Esophagus squamous epithelium (tissue), 5 donors: ENCODE measurements at regions not wholly inside any gene's neighbourhood (a gene's known extent, or its start where the extent isn't known, plus 50 kb on each side); places are given as distances from the start of the nearest gene placed in this dataset.

ENCODE experiments used
- DNase-seq: peaks from one replicate; lab custom pipeline; 2025; lab: John Stamatoyannopoulos, UW
- H3K27ac ChIP-seq, 4 donors: fragments of 200-600 bp; sonication (generic); one replicate each; pipeline ENCODE4 v1.5.1; 2016 to 2019; ENCODE audit warnings: mild to moderate bottlenecking in 1 of 4
- H3K27me3 ChIP-seq, 4 donors: fragments of 200-600 bp; sonication (generic); 1 replicate in 3 of 4; 2 replicates in 1 of 4; pipeline versions ENCODE4 v1.5.1 to v1.6.0; 2017 to 2021; ENCODE audit warnings: antibody characterized with exemption in 1 of 4
- H3K36me3 ChIP-seq, 3 donors: fragments of 200-600 bp; sonication (generic); one replicate each; pipeline ENCODE4 v1.5.1; 2016 to 2019
- H3K4me1 ChIP-seq, 3 donors: fragments of 200-600 bp; sonication (generic); one replicate each; pipeline ENCODE4 v1.5.1; 2017 to 2019
- H3K4me3 ChIP-seq, 4 donors: fragments of 200-600 bp; sonication (generic); 1 replicate in 3 of 4; 2 replicates in 1 of 4; pipeline ENCODE4 v1.5.1; 2016 to 2019; ENCODE audit warnings: mild to moderate bottlenecking in 2 of 4, moderate library complexity in 1 of 4
- H3K9me3 ChIP-seq, 3 donors: fragments of 200-600 bp; sonication (generic); one replicate each; pipeline ENCODE4 v1.5.1; 2016 to 2019
- CTCF ChIP-seq, 6 experiments: fragments of 450-650 bp in 4 of 6; fragments of 200-600 bp in 2 of 6; sonication (generic) in 2 of 6; IDR thresholded peaks; one replicate each; pipeline ENCODE4 v1.5.1; 2016 to 2019; ENCODE audit warnings: antibody characterized with exemption in 6 of 6, mild to moderate bottlenecking in 4 of 6, moderate library complexity in 4 of 6
- POLR2A ChIP-seq, 4 donors: fragments of 450-650 bp; IDR thresholded peaks; one replicate each; pipeline ENCODE4 v1.6.1; 2017; ENCODE audit warnings: antibody characterized with exemption in 4 of 4, mild to moderate bottlenecking in 4 of 4, moderate library complexity in 3 of 4
- WGBS, 2 donors: methylation state at CpG; one replicate each; pipeline ENCODE4 v1.1.5; 2018; 5-methylcytosine and 5-hydroxymethylcytosine counted together
- intact Hi-C: fragments of 100-400 bp; cut with DNase I; formaldehyde crosslinking; loops from one replicate; pipeline ENCODE4 v1.15.0; 2022
- donor health status: DM: yes; HTN: yes; CAD: no.

- H3K36me3 ChIP-seq: no peaks in the 10 kb centered on the region
- no peak for DNase-seq
- H3K27ac ChIP-seq: peak overlapping the region in 3 of 4 donors; percentile 24 to 54 (median 42)
- TF ChIP-seq POLR2A (IDR thresholded peaks at IDR 0.05) (no peak), CTCF (IDR thresholded peaks at IDR 0.05) (no peak)
- WGBS, 2 donors: 51 to 63% methylated on average over 2 to 7 of the region's 7 CpGs
- H3K4me3 ChIP-seq: no peak overlapping the region
- peaks cover 0 to 17% (median 5%) of the 10 kb centered on the region in 3 donors for H3K9me3 ChIP-seq
- peaks cover 0 to 19% (median 6%) of the 10 kb centered on the region in 3 donors for H3K4me1 ChIP-seq
- no peaks in the 10 kb centered on the region for H3K27me3 ChIP-seq
- intact Hi-C loops: no loop called here
Observed at GRCh38 chr2:54370405-54371104, 85.6 kb upstream of the SPTBN1 start.

GRCh38 chr2:54371460-54372065, 84.6 kb upstream of the SPTBN1 start:
- Histone ChIP-seq H3K4me1 (peaks cover 0 to 19% (median 6%) of the 10 kb centered on the region in 3 donors), H3K9me3 (peaks cover 0 to 8% (median 5%) of the 10 kb centered on the region in 3 donors), H3K36me3 (no peaks in the 10 kb centered on the region), H3K27ac (peak overlapping the region in 3 of 4 donors; percentile 24 to 54 (median 42)), H3K27me3 (no peaks in the 10 kb centered on the region), H3K4me3 (no peak overlapping the region)
- TF ChIP-seq CTCF (IDR thresholded peaks at IDR 0.05) (no peak), POLR2A (IDR thresholded peaks at IDR 0.05) (no peak)
- intact Hi-C loops: no loop called here
- DNase-seq: no peak
- WGBS, 2 donors: 75 to 79% methylated on average over 4 to 5 of the region's 7 CpGs

- Histone ChIP-seq H3K9me3 (peaks cover 0 to 8% (median 5%) of the 10 kb centered on the region in 3 donors), H3K4me1 (peaks cover 0 to 19% (median 6%) of the 10 kb centered on the region in 3 donors), H3K27me3 (no peaks in the 10 kb centered on the region), H3K36me3 (no peaks in the 10 kb centered on the region), H3K4me3 (no peak overlapping the region), H3K27ac (no peak overlapping the region)
- no peak for DNase-seq
- WGBS, 2 donors: 84 to 100% methylated on average over 1 to 4 of the region's 4 CpGs
- TF ChIP-seq POLR2A (IDR thresholded peaks at IDR 0.05) (no peak), CTCF (IDR thresholded peaks at IDR 0.05) (no peak)
- intact Hi-C loops: no loop called here
Observed at GRCh38 chr2:54372361-54372760, 83.8 kb upstream of the SPTBN1 start.

- intact Hi-C loops: no loop called here
- no peak for TF ChIP-seq CTCF (IDR thresholded peaks at IDR 0.05)
- no peak overlapping the region for H3K4me3 ChIP-seq
- no peak for DNase-seq
- no peak overlapping the region for H3K27ac ChIP-seq
- H3K36me3 ChIP-seq: no peaks in the 10 kb centered on the region
- peaks cover 0 to 19% (median 6%) of the 10 kb centered on the region in 3 donors for H3K4me1 ChIP-seq
- 71 to 83% methylated on average over 3 of the region's 3 CpGs for WGBS, 2 donors
- no peaks in the 10 kb centered on the region for H3K27me3 ChIP-seq
- H3K9me3 ChIP-seq: peaks cover 0 to 1% (median 0%) of the 10 kb centered on the region in 3 donors
Observed at GRCh38 chr2:54373855-54374254, 82.3 kb upstream of the SPTBN1 start.
